MV-4-11 (cell line): ENCODE measurements at regions not wholly inside any gene's neighbourhood (a gene's known extent, or its start where the extent isn't known, plus 50 kb on each side); places are given as distances from the start of the nearest gene placed in this dataset.
A peak's percentile ranks its signal among the peaks of the same experiment; 100 is the strongest.
"Not testable (repeated sequence)": the region's sequence is repeated elsewhere in the genome, so short reads cannot be mapped to it uniquely, and the experiment has no call there.

Source experiments
- DNase-seq: peaks from one replicate; lab custom pipeline; 2025; lab: John Stamatoyannopoulos, UW

- DNase-seq, result no peak
These were observed 1556.8 kb upstream of the SLC39A10 start for GRCh38 chr2:194100201-194100600.

GRCh38 chr2:194096402-194096801 is 1560.6 kb upstream of the SLC39A10 start:
- DNase-seq, result no peak

- no peak for DNase-seq
These were observed 1561.7 kb upstream of the SLC39A10 start for GRCh38 chr2:194095359-194095758.

- DNase-seq, result no peak
These were observed 1566.6 kb upstream of the SLC39A10 start for GRCh38 chr2:194090251-194090905.

- DNase-seq, result no peak
These were observed 1569.7 kb upstream of the SLC39A10 start for GRCh38 chr2:194087089-194087958.

GRCh38 chr2:194086129-194086528 is 1570.9 kb upstream of the SLC39A10 start:
- no peak for DNase-seq

- DNase-seq, result no peak
These were observed 1577.0 kb upstream of the SLC39A10 start for GRCh38 chr2:194079989-194080388.

GRCh38 chr2:194077366-194077765 is 1579.7 kb upstream of the SLC39A10 start:
- DNase-seq, result no peak

GRCh38 chr2:194062401-194062800 is 1594.6 kb upstream of the SLC39A10 start:
- DNase-seq, result no peak

- DNase-seq, result peak; percentile 27
These were observed 1596.8 kb upstream of the SLC39A10 start for GRCh38 chr2:194060269-194060668.

GRCh38 chr2:194054313-194054712 is 1602.7 kb upstream of the SLC39A10 start:
- no peak for DNase-seq

GRCh38 chr2:194044321-194044720 is 1612.7 kb upstream of the SLC39A10 start:
- DNase-seq, result no peak

- DNase-seq, result not testable (repeated sequence)
These were observed 1635.9 kb upstream of the SLC39A10 start for GRCh38 chr2:194021130-194021529.

GRCh38 chr2:194020155-194020554 is 1636.9 kb upstream of the SLC39A10 start:
- no peak for DNase-seq

- no peak for DNase-seq
These were observed 1641.3 kb upstream of the SLC39A10 start for GRCh38 chr2:194015751-194016150.

- DNase-seq, result no peak
These were observed 1642.4 kb upstream of the SLC39A10 start for GRCh38 chr2:194014639-194015038.

GRCh38 chr2:194004590-194005206 is 1652.3 kb upstream of the SLC39A10 start:
- no peak for DNase-seq

GRCh38 chr2:194003911-194004310 is 1653.1 kb upstream of the SLC39A10 start:
- no peak for DNase-seq

- DNase-seq, result no peak
These were observed 1654.2 kb upstream of the SLC39A10 start for GRCh38 chr2:194002699-194003368.

GRCh38 chr2:193990868-193991267 is 1666.2 kb upstream of the SLC39A10 start:
- DNase-seq, result no peak

- DNase-seq, result no peak
These were observed 1667.4 kb upstream of the SLC39A10 start for GRCh38 chr2:193989645-193990044.

- DNase-seq, result no peak
These were observed 1668.2 kb upstream of the SLC39A10 start for GRCh38 chr2:193988784-193989183.
